HG03520 (cell line): ENCODE measurements at regions not wholly inside any gene's neighbourhood (a gene's known extent, or its start where the extent isn't known, plus 50 kb on each side); places are given as distances from the start of the nearest gene placed in this dataset.
"Not testable (repeated sequence)": the region's sequence is repeated elsewhere in the genome, so short reads cannot be mapped to it uniquely, and the experiment has no call there.

Source experiments
- ATAC-seq: cut with Tn5 transposase; IDR thresholded peaks from one replicate; pipeline ENCODE4 v1.9.1; 2021; ENCODE audit warnings: mild to moderate bottlenecking, moderate library complexity; ENCODE audit not compliant: unreplicated experiment

GRCh38 chr11:112670806-112671570, 290.2 kb upstream of the NCAM1 start:
- ATAC-seq, result no peak

GRCh38 chr11:112673401-112673800, 287.8 kb upstream of the NCAM1 start:
- ATAC-seq, result not testable (repeated sequence)

GRCh38 chr11:112685111-112685510, 276.1 kb upstream of the NCAM1 start:
- no peak for ATAC-seq

DNA sequence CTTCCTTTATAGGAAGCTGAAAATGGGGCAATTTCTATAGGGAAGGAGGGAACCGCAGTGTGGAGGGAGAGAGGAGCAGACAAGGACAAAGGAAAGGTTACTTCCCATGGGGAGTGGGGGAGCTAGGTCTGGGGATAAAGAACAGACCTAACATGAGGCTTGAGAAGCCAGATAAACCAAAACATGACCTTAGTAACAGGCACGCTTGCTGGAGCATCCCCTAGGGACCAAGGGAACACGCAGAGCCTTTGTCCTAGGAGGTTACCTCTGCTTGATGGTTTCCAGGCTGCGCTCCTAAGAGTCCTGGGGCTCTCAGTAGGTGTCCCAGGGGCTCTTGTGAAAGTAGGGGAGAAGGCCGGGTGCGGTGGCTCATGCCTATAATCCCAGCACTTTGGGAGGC, 271.4 kb upstream of the NCAM1 start:
- ATAC-seq, result no peak

DNA sequence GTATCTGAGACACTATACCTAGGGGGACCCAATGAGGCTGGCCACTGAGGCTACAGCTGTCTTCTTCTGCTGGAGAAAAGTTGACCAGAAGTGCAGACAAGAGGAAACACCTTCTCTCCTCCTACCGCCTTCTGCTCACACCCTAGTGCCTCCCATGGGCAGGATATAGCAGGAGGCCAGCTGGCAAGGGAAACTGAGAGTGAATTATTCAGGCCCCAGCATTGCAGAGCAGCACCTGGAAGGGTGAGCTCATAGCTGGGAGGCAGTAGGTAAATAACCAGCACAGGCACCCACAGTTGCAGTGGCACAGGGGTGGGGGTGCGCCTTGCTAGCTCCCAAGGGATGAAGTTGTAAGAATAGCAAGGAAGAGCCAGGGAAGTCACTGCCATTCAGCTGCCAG, 267.4 kb upstream of the NCAM1 start:
- ATAC-seq, result no peak

GRCh38 chr11:112694245-112694644, 267.0 kb upstream of the NCAM1 start:
- no peak for ATAC-seq

GRCh38 chr11:112694813-112695212, 266.4 kb upstream of the NCAM1 start:
- no peak for ATAC-seq

DNA sequence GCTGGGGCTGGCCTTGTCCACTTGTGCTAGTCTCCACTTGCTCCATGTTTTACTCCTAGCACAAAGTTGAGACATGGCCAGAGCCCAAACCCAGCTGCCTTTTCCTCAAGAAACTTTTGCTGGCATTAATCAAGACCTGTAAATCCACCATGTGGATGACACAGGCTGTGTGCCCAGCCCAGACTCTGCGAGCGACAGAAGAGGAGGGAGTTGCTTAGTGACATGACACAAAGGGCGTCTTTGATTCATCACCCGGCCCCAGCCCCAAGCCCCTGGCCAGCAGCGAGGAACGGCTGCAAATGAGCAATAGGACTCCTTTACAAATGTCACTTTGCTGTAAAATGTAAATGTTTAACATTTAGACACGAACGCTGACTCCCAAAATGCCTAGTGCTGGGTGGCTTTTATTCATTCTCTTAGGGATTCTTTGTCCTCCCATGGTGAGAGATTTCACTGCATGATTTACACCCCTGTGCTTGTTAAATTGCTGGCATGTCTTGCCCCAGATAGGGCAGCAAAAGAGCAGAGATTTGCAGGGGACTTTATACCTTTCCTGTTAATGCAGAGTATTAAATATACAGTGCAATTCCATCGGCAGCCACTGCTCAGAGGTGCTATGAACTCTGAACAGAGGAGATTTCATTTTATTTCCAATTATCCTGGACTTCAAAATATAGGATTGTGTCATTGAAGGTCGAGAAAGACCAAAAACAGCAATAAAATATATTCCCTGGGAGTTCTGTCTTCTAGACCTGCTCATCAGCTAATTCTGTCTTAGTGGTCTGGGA, 263.6 kb upstream of the NCAM1 start:
- no peak for ATAC-seq

DNA sequence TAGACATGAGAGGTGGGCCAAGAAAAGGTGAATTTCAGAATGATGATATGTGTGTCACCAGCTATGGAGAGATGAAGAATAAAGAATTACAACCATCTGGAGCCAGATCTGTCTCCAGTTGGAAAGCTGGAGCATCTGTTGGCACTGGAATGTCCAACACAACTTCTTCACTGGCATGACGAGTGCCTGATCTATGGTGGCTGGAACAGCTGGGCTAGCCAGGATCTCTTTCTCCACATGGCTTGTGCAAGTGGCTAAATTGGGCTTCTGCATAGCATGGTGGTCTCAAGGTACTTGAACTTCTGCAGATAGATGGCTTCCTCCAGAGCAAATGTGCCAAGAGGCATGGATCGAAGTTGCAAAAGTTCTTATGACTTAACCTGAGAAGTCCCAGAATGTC, 256.1 kb upstream of the NCAM1 start:
- ATAC-seq, result no peak

DNA sequence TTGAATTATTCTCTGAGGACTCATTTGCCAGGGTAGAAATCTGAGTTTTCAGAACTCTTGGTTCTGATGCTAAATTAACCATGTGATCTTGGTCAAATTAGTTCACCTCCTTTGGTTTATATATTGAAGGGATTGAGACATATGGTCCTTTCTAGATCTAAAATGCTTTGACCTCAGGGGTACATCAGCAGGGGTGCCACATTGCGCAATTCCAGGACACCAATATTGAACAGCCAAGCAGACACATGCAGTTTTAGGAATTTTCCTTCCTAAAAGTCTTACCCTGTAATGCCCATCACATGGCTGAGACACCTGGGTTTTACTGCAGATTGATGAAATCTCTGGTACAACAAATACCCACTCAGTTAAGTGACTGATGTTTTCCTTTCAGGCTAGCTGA, 254.4 kb upstream of the NCAM1 start:
- ATAC-seq, result no peak

DNA sequence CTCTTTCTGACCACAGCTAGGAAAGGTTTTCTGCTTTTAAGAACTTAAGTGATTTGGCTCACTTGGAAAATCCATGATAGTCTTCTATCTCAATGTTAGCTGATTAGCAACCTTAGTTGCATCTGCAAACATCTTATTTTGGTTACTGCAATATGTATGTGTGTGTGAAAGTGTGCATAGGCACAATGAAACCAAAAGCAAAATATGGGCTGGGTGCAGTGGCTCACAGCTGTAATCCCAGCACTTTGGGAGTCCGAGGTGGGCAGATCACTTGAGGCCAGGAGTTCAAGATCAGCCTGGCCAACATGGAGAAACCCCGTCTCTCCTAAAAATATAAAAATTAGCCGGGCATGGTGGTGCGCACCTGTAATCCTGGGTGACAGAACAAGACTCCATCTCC, 246.9 kb upstream of the NCAM1 start:
- not testable (repeated sequence) for ATAC-seq

DNA sequence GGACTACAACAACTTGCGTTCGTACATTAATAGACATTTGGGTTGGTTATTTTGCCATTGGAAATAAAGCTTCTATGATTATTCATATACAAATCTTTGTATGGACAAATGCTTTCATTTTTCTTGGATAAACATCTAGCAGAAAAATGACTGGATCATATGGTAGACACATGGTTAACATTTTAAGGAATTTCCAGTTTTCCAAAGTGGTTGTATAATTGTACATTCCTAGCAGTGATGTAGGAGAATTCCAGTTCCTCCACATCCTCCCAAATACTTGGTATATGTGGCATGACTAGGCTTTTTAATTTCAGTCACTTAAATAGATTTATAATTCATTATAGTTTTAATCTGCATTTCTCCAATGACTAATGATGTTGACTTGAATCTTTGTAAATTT, 246.2 kb upstream of the NCAM1 start:
- ATAC-seq, result no peak

- ATAC-seq, result no peak
Observed at GRCh38 chr11:112718483-112718882, 242.7 kb upstream of the NCAM1 start.

DNA sequence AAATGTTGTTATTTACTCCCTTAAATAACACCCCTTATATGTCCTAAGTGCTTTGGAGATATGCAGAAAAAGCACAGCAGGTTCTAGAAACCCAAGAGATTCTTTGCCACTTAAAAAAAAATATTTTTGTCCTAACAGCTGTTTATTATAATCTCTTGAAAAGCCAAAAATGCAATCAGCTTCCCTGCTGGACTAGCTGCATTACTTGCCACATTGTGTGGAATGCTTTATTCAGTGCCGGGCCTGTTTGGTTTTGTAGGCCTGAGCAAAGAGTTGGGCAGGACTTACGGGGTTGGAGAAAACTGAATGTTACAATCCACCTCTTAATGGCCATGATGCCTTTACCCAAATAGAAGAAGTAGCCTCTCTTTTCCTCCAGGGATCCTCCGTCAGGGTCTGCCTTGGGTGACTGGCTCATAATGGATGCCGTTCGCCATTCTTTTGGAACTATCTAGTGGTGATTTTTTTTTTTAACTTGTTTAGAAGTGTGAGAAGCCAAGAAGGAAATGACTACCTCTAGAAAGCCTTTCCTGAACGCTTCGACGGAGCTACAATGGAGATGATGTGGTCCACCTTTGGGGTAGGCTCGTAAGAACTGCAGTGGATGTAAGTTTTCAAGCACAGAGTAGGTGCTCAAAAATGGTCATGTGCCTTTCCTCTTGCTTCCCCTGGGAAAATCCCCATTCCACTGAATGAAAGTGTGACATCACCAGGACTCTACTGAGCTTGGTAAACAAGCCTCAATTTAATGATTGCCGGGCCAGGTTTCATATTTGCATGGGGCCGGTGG, 241.3 kb upstream of the NCAM1 start:
- no peak for ATAC-seq

DNA sequence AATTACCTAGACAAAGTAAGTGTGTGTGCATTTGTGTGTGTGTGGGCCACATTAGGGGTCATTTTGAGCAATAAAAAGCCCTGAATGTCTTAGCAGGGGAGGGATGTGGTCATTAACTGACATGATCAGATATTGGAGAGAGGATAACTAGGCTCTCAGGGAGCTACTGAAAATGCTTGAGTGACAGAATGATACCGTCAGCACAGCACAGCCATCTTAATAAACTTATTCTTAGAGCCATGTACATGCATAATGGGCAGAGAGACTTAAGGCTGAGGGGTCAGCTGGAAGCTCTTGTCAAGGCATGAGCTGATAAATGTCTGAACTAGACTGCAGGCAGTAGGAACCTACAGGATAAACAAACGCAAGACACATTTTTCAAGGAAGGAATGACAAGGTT, 239.1 kb upstream of the NCAM1 start:
- no peak for ATAC-seq

DNA sequence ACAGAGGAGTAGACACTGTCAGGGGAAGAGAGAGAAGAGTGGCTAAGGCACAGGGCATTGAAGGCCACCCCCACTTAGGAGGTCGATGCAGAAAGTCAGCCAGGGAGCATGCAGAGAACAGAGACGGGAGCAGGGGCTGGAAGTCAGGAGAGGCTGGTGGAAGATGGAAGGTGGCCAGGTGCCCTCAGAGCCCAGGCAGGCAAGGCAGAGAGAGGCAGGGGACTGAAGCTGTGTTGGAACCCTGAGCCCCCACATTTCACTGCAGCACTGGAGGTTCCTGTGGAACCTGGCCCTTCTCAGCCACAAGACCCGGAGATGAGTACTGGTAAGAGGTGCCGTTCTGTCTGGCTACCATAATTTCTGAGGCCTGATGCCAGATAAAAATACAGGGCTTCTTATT, 238.3 kb upstream of the NCAM1 start:
- ATAC-seq, result no peak

- ATAC-seq, result no peak
Observed at GRCh38 chr11:112723676-112724495, 237.3 kb upstream of the NCAM1 start.

DNA sequence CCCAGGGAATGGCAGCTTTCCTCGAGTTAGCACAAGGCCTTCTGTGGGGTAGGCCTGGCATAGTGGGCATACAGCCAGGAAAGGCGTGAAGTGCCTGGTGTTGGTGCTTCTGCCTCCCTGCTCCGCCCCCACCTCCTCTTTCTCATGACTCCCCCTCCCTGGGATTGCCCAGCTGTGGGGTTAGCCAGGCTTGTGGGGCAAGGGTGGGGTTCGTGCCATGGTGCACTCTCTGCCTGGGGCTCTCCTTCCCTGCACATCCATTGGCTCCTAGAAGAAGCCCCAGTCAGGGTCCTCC, 236.8 kb upstream of the NCAM1 start:
- no peak for ATAC-seq

DNA sequence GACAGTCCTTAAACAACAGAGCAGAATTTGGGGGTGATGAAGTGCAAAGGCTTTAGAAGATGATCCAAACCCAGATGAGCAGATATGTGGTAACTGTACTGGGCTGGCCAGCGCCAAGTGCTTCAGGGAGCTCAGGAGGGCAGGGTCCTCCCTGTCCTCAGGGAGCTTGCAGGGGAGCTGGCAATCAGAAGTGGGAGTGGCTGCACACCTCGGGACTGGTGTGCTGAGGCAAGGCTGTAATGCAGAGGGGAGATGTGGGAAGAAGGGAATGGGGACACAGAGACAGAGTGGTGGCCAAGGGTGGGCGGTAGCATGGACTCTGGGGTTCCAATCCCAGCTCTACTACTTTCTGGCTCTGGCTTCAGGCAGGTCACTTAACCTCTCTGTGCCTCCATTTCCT, 235.6 kb upstream of the NCAM1 start:
- ATAC-seq, result no peak

- ATAC-seq, result no peak
Observed at GRCh38 chr11:112727341-112727841, 233.8 kb upstream of the NCAM1 start.

- no peak for ATAC-seq
Observed at GRCh38 chr11:112728288-112728687, 232.9 kb upstream of the NCAM1 start.
